Choroid plexus epithelial cell (primary cell): ENCODE measurements at regions not wholly inside any gene's neighbourhood (a gene's known extent, or its start where the extent isn't known, plus 50 kb on each side); places are given as distances from the start of the nearest gene placed in this dataset.

Experiments
- DNase-seq: peaks from one replicate; pipeline ENCODE4 v3.0.0-alpha.2; 2010; ENCODE audit warnings: low read depth
- H3K4me3 ChIP-seq: 2 replicates; pipeline ENCODE4 v1.5.1; 2011; ENCODE audit warnings: low read depth, mild to moderate bottlenecking, control low read depth, low read length, moderate library complexity
- TF ChIP-seq, protein P1 (sequence below): conservative IDR thresholded peaks from 2 replicates; pipeline ENCODE4 v1.5.1; 2011; ENCODE audit warnings: low read depth, mild to moderate bottlenecking, control low read depth, inconsistent platforms, low read length, moderate library complexity

GRCh38 chr13:59230484-59231264 is 933.1 kb downstream of the DIAPH3 start:
- no peak overlapping the region for H3K4me3 ChIP-seq
- TF ChIP-seq, protein P1, sequence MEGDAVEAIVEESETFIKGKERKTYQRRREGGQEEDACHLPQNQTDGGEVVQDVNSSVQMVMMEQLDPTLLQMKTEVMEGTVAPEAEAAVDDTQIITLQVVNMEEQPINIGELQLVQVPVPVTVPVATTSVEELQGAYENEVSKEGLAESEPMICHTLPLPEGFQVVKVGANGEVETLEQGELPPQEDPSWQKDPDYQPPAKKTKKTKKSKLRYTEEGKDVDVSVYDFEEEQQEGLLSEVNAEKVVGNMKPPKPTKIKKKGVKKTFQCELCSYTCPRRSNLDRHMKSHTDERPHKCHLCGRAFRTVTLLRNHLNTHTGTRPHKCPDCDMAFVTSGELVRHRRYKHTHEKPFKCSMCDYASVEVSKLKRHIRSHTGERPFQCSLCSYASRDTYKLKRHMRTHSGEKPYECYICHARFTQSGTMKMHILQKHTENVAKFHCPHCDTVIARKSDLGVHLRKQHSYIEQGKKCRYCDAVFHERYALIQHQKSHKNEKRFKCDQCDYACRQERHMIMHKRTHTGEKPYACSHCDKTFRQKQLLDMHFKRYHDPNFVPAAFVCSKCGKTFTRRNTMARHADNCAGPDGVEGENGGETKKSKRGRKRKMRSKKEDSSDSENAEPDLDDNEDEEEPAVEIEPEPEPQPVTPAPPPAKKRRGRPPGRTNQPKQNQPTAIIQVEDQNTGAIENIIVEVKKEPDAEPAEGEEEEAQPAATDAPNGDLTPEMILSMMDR = no peak
- peak; percentile 5 for DNase-seq

DNA sequence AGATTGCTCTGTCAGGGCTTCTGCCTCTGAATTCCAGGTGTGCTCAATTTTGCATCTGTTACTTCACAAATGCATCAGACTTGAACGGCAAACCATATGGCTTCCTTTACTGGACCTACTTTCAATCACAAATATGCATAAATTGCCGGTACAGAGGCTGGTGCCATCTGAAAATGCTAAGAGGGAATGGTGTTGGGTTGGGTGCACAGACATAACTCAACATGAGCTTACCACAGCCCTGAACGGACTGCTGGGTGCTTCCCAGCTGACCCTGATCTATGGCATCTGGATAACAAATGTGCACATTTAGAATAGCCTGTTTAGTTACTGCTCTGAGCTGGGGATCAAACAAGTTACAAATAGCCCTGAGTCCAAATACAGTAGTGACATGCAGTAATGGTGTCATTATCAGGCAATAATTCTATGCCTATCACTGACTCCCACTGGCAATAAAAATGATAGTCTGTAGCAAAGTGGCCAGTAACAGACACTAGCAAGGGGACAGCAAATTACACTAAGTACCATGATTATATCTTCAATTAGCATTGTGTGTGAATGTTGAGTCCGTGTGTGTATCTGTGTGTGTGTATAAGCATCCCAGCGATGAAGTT is 927.3 kb downstream of the DIAPH3 start:
- H3K4me3 ChIP-seq = no peak overlapping the region
- TF ChIP-seq, protein P1 = no peak
- no peak for DNase-seq

DNA sequence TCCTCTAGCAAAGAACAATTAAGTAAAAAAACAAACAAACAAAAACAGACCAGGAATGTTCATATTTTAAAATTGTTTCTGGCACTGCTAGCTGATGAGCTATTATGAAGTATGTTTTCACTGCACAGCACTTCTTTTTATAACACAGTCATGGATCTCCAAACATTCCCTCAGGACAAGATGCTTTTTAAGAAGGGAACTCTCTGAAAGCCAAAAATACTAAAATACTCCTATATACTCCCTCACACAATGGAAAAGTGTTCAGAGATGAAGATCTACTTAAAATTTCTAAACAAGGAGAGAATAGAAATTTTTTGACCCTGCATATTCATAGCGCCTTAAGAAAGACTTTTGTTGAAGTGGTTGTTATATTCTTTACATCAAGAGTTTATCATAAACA is 926.8 kb downstream of the DIAPH3 start:
- no peak for DNase-seq
- TF ChIP-seq, protein P1 = no peak
- H3K4me3 ChIP-seq = no peak overlapping the region

- H3K4me3 ChIP-seq = no peak overlapping the region
- TF ChIP-seq, protein P1 = no peak
- DNase-seq = no peak
Measured at GRCh38 chr13:59247171-59247570, 916.6 kb downstream of the DIAPH3 start.

- H3K4me3 ChIP-seq = no peak overlapping the region
- TF ChIP-seq, protein P1 = no peak
- DNase-seq = no peak
Measured at GRCh38 chr13:59250336-59251189, 913.2 kb downstream of the DIAPH3 start.

GRCh38 chr13:59259165-59260000 is 904.3 kb downstream of the DIAPH3 start:
- H3K4me3 ChIP-seq = no peak overlapping the region
- TF ChIP-seq, protein P1 = no peak
- DNase-seq = no peak
